ENCODE measurements at regions not wholly inside any gene's neighbourhood (a gene's known extent, or its start where the extent isn't known, plus 50 kb on each side); places are given as distances from the start of the nearest gene placed in this dataset.

DNA sequence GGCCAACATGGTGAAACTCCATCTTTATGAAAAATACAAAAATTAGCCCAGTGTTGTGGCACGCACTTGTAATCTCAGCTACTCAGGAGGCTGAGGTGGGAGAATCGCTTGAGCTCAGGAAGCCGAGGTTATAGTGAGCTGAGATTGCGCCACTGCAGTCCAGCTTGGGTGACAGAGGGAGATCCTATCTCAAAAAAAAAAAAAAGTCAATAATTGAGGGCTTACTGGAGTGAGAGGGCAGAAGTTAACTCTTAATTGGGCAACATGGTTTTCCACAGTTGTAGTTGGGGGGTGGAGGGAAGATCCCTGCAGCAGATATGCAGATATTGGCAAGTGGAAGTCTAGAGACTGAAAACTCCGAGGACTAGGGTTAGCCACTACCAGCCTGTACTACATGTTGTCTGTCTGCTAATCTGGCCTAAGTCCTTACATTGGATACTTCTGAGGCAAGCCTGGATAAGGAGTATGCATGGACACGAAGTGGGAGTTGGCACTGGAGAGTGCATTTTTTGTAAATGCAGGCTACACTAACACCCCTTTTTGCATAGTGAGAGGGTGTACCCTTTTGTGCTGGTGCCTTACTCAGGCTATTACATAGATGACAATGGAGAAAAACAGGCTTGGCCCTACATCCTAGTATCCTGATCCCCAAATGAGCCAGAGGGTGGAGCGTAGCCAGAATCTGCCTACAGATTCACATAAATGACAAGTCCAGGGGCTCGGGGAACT is 89.0 kb upstream of the NIPBL start:
- intact Hi-C loops (cut with DNase I) = no loop called here
- no peaks in the 10 kb centered on the region for H3K4me1 ChIP-seq
- TF ChIP-seq POLR2A (IDR thresholded peaks at IDR 0.05) = no peak
- TF ChIP-seq, protein P1, sequence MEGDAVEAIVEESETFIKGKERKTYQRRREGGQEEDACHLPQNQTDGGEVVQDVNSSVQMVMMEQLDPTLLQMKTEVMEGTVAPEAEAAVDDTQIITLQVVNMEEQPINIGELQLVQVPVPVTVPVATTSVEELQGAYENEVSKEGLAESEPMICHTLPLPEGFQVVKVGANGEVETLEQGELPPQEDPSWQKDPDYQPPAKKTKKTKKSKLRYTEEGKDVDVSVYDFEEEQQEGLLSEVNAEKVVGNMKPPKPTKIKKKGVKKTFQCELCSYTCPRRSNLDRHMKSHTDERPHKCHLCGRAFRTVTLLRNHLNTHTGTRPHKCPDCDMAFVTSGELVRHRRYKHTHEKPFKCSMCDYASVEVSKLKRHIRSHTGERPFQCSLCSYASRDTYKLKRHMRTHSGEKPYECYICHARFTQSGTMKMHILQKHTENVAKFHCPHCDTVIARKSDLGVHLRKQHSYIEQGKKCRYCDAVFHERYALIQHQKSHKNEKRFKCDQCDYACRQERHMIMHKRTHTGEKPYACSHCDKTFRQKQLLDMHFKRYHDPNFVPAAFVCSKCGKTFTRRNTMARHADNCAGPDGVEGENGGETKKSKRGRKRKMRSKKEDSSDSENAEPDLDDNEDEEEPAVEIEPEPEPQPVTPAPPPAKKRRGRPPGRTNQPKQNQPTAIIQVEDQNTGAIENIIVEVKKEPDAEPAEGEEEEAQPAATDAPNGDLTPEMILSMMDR (IDR thresholded peaks at IDR 0.05) = no peak
- WGBS, 2 donors = 56 to 73% methylated on average over 8 of the region's 8 CpGs
- H3K27ac ChIP-seq = no peak overlapping the region
- no peaks in the 10 kb centered on the region for H3K36me3 ChIP-seq (replicated peaks in 1 of 2; ENCODE audit: insufficient read depth in 1 of 2, low read depth in 2 of 2)
- no peaks in the 10 kb centered on the region for H3K27me3 ChIP-seq
- DNase-seq (no peak), ATAC-seq (no peak)
- no peak overlapping the region for H3K4me3 ChIP-seq
- H3K9me3 ChIP-seq = no peaks in the 10 kb centered on the region

DNA sequence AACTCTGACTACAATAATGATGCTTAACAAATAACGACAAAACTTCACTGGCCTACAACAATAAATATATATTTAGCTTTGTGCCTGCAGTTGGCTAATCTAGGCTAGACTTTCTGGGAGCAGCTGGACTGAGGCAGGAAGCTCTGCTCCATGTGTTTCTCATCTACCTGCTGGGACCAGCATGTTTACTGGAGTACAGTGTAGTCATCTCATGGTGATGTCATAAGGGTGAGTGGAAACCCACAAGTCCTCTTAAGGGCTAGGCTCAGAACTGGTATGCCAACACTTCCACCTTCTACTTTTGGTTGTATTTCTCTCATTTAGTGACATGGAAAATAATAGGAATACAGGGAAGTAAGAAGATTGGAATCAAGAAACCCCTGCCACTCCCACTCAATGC is 85.7 kb upstream of the NIPBL start:
- ATAC-seq (no peak), DNase-seq (no peak)
- WGBS, 2 donors = 84 to 94% methylated on average over 1 of the region's 1 CpG

DNA sequence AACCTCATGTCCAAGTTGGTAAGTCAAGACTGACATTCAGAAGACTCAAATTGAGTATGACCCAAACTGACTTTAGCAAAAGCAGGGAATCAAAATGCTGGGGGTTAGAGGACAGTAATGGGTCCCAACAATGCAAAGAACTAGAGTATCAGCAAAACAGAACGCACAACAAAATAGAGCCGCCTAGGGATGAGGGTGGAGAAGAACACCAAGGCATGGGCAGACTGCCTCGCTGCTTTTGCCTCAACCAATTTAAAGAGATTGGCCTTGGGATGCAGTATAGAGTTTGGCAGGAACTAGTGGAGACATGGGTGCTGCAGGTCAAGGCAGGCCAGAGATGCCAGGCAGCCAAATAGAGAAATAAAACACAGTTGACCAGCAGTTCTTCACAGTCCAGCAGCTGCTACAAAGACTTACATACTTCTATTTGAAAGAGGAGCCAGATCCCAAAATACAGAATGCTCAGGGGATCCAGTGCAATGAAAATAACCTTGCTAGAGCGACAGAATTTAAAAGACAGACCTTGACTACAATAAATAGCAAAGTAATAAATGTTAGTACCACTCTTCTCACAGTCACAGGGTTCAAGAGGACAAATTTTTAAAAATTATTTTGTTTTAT is 83.9 kb upstream of the NIPBL start:
- no peak for ATAC-seq
- intact Hi-C loops (cut with DNase I) = no loop called here
- 75 to 84% methylated on average over 4 of the region's 4 CpGs for WGBS, 2 donors

More for the DNA sequence above, 85.7 kb upstream of the NIPBL start:
- Histone ChIP-seq H3K27me3 (no peaks in the 10 kb centered on the region), H3K36me3 (replicated peaks in 1 of 2; ENCODE audit: insufficient read depth in 1 of 2, low read depth in 2 of 2) (no peaks in the 10 kb centered on the region), H3K4me1 (no peaks in the 10 kb centered on the region), H3K27ac (no peak overlapping the region), H3K4me3 (no peak overlapping the region), H3K9me3 (no peaks in the 10 kb centered on the region)
- intact Hi-C loops (cut with DNase I) = no loop called here
- no peak for TF ChIP-seq POLR2A (IDR thresholded peaks at IDR 0.05)
- TF ChIP-seq, protein P1 (IDR thresholded peaks at IDR 0.05) = no peak

DNA sequence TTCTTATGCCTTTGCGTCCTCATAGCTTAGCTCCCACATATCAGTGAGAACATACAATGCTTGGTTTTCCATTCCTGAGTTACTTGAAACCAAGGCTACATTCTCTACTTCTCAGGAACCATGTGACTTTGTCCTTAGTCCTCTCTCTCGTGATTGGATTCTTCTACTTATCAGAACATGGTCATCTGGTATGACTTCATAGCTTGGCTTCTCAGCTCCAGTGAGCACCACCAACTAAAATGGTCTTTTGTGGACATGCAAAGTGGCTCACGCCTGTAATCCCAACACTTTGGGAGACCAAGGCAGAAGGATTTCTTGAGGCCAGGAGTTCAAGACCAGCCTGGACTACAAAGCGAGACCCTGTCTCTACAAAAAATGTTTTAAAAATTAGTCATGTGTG is 81.2 kb upstream of the NIPBL start:
- ATAC-seq = no peak
- WGBS, 2 donors = 81 to 85% methylated on average over 4 of the region's 4 CpGs
- H3K27me3 ChIP-seq = no peaks in the 10 kb centered on the region
- intact Hi-C loops (cut with DNase I) = no loop called here
- H3K4me1 ChIP-seq = no peaks in the 10 kb centered on the region
- H3K4me3 ChIP-seq = no peak overlapping the region
- no peak for DNase-seq
- H3K27ac ChIP-seq = no peak overlapping the region
- H3K36me3 ChIP-seq (replicated peaks in 1 of 2; ENCODE audit: insufficient read depth in 1 of 2, low read depth in 2 of 2) = no peaks in the 10 kb centered on the region
- no peaks in the 10 kb centered on the region for H3K9me3 ChIP-seq
- TF ChIP-seq, protein P1 (IDR thresholded peaks at IDR 0.05) = no peak
- no peak for TF ChIP-seq POLR2A (IDR thresholded peaks at IDR 0.05)

More for the DNA sequence above, 83.9 kb upstream of the NIPBL start:
- Histone ChIP-seq H3K4me1 (no peaks in the 10 kb centered on the region), H3K27me3 (no peaks in the 10 kb centered on the region), H3K9me3 (no peaks in the 10 kb centered on the region), H3K27ac (no peak overlapping the region), H3K36me3 (replicated peaks in 1 of 2; ENCODE audit: insufficient read depth in 1 of 2, low read depth in 2 of 2) (no peaks in the 10 kb centered on the region), H3K4me3 (no peak overlapping the region)
- DNase-seq = no peak
- no peak for TF ChIP-seq POLR2A (IDR thresholded peaks at IDR 0.05)
- TF ChIP-seq, protein P1 (IDR thresholded peaks at IDR 0.05) = no peak

DNA sequence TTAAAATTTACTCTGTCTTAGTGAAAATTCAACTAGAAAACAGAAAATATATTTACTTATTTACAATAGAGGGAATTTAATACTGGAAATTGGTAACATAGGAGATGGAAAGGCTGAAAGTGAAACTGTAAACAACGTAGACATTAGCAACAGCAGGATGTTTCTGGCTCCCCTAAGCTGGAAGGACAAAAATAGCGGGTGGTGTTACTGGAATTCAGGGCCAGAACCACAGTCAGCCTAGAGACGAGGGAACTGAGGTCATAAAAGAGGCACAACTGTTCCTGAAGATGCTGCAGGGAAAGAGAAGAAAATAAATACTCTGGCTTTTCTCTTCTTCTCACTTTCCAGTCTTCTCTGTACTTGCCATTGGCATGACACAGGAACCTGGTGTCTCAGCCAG is 80.4 kb upstream of the NIPBL start:
- no peak overlapping the region for H3K27ac ChIP-seq
- intact Hi-C loops (cut with DNase I) = no loop called here

More for the DNA sequence above, 80.4 kb upstream of the NIPBL start:
- TF ChIP-seq POLR2A (IDR thresholded peaks at IDR 0.05) = no peak
- DNase-seq (no peak), ATAC-seq (no peak)
- WGBS, 2 donors = 61 to 68% methylated on average over 3 of the region's 3 CpGs
- no peak overlapping the region for H3K4me3 ChIP-seq
- H3K9me3 ChIP-seq = no peaks in the 10 kb centered on the region
- H3K36me3 ChIP-seq (replicated peaks in 1 of 2; ENCODE audit: insufficient read depth in 1 of 2, low read depth in 2 of 2) = no peaks in the 10 kb centered on the region
- H3K27me3 ChIP-seq = no peaks in the 10 kb centered on the region
- no peaks in the 10 kb centered on the region for H3K4me1 ChIP-seq

All from body of pancreas (tissue), 4 donors.